Fibroblast of lung (primary cell): ENCODE measurements at regions not wholly inside any gene's neighbourhood (a gene's known extent, or its start where the extent isn't known, plus 50 kb on each side); places are given as distances from the start of the nearest gene placed in this dataset.

Experiments
- EZH2 ChIP-seq: IDR thresholded peaks from 2 replicates; pipeline ENCODE4 v1.5.1; 2012; ENCODE audit warnings: low read length, control low read depth, mild to moderate bottlenecking; ENCODE audit errors: missing control alignments
- TF ChIP-seq, protein P1 (sequence below), 2 donors: IDR thresholded peaks in 1 of 2; conservative IDR thresholded peaks in 1 of 2; 1 replicate in 1 of 2; 2 replicates in 1 of 2; pipeline ENCODE4 v1.5.1; 2011 to 2012; ENCODE audit warnings: low read length in 2 of 2, control low read depth in 1 of 2, inconsistent platforms in 1 of 2, low read depth in 1 of 2, mild to moderate bottlenecking in 1 of 2

GRCh38 chr18:24835751-24836150 is 375.3 kb downstream of the HRH4 start:
- TF ChIP-seq, protein P1, sequence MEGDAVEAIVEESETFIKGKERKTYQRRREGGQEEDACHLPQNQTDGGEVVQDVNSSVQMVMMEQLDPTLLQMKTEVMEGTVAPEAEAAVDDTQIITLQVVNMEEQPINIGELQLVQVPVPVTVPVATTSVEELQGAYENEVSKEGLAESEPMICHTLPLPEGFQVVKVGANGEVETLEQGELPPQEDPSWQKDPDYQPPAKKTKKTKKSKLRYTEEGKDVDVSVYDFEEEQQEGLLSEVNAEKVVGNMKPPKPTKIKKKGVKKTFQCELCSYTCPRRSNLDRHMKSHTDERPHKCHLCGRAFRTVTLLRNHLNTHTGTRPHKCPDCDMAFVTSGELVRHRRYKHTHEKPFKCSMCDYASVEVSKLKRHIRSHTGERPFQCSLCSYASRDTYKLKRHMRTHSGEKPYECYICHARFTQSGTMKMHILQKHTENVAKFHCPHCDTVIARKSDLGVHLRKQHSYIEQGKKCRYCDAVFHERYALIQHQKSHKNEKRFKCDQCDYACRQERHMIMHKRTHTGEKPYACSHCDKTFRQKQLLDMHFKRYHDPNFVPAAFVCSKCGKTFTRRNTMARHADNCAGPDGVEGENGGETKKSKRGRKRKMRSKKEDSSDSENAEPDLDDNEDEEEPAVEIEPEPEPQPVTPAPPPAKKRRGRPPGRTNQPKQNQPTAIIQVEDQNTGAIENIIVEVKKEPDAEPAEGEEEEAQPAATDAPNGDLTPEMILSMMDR (conservative IDR thresholded peaks at IDR 0.05 in 1 of 2, IDR thresholded peaks at IDR 0.05 in 1 of 2; ENCODE audit: low read depth in 1 of 2, low read length in 2 of 2) = no peak
- TF ChIP-seq EZH2 = no peak
